ENCODE measurements at regions not wholly inside any gene's neighbourhood (a gene's known extent, or its start where the extent isn't known, plus 50 kb on each side); places are given as distances from the start of the nearest gene placed in this dataset.

DNA sequence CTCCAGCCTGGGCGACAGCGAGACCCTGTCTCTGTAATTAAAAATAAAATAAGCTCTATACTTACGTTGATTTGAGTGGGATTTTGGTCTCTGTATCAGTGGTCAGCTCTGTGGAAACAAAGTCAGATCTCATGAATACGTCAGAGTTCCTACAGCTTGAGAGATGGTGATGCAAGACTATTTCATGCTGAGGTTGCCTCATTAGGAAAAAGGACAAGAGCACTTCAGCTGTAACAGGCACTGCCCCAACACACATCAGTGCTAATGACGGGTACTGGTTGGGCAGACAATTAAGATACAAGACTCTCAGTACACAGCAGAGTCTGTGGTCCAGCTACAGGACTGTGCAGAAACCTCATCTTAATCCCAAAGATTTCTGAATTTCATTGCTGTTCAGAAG, 246.4 kb upstream of the AMIGO2 start:
- TF ChIP-seq, protein P1, sequence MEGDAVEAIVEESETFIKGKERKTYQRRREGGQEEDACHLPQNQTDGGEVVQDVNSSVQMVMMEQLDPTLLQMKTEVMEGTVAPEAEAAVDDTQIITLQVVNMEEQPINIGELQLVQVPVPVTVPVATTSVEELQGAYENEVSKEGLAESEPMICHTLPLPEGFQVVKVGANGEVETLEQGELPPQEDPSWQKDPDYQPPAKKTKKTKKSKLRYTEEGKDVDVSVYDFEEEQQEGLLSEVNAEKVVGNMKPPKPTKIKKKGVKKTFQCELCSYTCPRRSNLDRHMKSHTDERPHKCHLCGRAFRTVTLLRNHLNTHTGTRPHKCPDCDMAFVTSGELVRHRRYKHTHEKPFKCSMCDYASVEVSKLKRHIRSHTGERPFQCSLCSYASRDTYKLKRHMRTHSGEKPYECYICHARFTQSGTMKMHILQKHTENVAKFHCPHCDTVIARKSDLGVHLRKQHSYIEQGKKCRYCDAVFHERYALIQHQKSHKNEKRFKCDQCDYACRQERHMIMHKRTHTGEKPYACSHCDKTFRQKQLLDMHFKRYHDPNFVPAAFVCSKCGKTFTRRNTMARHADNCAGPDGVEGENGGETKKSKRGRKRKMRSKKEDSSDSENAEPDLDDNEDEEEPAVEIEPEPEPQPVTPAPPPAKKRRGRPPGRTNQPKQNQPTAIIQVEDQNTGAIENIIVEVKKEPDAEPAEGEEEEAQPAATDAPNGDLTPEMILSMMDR (IDR thresholded peaks at IDR 0.05): no peak
- no peak for TF ChIP-seq POLR2A (IDR thresholded peaks at IDR 0.05)
